ENCODE measurements at regions not wholly inside any gene's neighbourhood (a gene's known extent, or its start where the extent isn't known, plus 50 kb on each side); places are given as distances from the start of the nearest gene placed in this dataset.

DNA sequence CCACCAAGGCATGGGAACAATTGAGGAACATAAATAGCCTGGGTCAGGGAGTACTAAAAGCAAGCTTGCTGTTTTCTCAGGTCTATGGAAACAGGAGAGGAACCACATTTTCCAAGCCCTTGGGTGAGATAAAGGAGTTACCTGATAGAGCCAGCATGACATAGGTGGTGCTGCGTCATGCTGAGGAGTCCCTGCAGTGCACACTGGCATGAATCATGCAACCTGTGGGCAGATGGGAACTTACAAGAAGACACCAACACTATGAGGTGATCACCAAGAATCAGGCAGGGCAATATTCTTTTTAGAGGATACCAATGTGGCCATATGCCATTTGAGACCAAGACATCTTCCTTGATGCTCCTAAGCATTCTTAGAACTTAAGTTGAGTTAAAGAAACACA lies 531.8 kb downstream of the ZEB2 start:
- TF ChIP-seq, protein P1, sequence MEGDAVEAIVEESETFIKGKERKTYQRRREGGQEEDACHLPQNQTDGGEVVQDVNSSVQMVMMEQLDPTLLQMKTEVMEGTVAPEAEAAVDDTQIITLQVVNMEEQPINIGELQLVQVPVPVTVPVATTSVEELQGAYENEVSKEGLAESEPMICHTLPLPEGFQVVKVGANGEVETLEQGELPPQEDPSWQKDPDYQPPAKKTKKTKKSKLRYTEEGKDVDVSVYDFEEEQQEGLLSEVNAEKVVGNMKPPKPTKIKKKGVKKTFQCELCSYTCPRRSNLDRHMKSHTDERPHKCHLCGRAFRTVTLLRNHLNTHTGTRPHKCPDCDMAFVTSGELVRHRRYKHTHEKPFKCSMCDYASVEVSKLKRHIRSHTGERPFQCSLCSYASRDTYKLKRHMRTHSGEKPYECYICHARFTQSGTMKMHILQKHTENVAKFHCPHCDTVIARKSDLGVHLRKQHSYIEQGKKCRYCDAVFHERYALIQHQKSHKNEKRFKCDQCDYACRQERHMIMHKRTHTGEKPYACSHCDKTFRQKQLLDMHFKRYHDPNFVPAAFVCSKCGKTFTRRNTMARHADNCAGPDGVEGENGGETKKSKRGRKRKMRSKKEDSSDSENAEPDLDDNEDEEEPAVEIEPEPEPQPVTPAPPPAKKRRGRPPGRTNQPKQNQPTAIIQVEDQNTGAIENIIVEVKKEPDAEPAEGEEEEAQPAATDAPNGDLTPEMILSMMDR (IDR thresholded peaks at IDR 0.05): no peak
- TF ChIP-seq POLR2A (IDR thresholded peaks at IDR 0.05): no peak

Measured in uterus (tissue), 2 donors.